GM18520 (cell line): ENCODE measurements at regions not wholly inside any gene's neighbourhood (a gene's known extent, or its start where the extent isn't known, plus 50 kb on each side); places are given as distances from the start of the nearest gene placed in this dataset.
"Not testable (repeated sequence)": the region's sequence is repeated elsewhere in the genome, so short reads cannot be mapped to it uniquely, and the experiment has no call there.

Experiments used
- ATAC-seq: cut with Tn5 transposase; IDR thresholded peaks from one replicate; pipeline ENCODE4 v1.9.1; 2021; ENCODE audit not compliant: unreplicated experiment

GRCh38 chr6:6747371-6747770 is 158.9 kb downstream of the LY86 start:
- no peak for ATAC-seq

DNA sequence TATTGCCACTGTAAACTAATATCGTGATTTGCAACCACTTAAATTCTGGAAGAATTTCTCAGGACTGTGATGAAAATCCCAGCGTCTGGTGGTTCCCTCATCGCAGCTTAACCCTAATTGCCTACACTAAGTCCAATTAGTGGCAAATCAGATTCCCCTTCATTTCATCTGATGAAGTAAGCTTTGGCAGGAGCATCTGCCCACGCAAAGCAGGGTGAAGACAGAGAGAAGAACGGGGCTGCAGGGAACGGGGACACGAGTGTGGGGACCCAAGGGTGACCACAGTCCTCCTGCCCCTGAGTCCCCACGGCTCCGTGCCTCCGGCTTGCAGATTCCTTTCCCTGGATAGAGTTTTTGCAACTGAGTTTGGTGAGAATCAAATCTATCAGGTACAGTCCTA is 159.5 kb downstream of the LY86 start:
- no peak for ATAC-seq

GRCh38 chr6:6749702-6750491 is 161.4 kb downstream of the LY86 start:
- ATAC-seq, result no peak

GRCh38 chr6:6750594-6751265 is 162.2 kb downstream of the LY86 start:
- ATAC-seq, result no peak

- no peak for ATAC-seq
These were observed 162.7 kb downstream of the LY86 start for GRCh38 chr6:6751266-6751596.

- no peak for ATAC-seq
These were observed 163.1 kb downstream of the LY86 start for GRCh38 chr6:6751619-6752023.

- ATAC-seq, result no peak
These were observed 163.6 kb downstream of the LY86 start for GRCh38 chr6:6752129-6752528.

DNA sequence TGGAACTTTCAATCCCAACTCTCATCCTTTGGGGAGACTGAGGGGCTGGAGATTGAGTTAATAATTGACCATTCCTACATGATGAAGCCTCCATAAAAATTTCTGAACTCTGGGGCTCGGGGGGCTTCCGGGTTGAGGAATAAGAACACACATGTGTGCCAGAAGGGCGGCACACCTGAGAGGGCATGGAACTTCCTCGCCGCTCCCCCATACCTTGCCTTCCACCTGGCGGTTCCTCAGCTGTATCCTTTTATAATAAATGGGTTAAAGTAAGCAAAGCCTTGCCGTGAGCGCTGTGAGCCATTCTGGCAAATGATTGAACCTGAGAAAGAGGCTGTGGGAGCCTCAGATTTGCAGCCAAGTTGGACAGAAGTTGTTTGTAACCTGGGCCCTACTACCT is 164.8 kb downstream of the LY86 start:
- ATAC-seq, result no peak

- ATAC-seq, result no peak
These were observed 168.0 kb downstream of the LY86 start for GRCh38 chr6:6756526-6756925.

- ATAC-seq, result no peak
These were observed 170.0 kb downstream of the LY86 start for GRCh38 chr6:6758546-6758914.

DNA sequence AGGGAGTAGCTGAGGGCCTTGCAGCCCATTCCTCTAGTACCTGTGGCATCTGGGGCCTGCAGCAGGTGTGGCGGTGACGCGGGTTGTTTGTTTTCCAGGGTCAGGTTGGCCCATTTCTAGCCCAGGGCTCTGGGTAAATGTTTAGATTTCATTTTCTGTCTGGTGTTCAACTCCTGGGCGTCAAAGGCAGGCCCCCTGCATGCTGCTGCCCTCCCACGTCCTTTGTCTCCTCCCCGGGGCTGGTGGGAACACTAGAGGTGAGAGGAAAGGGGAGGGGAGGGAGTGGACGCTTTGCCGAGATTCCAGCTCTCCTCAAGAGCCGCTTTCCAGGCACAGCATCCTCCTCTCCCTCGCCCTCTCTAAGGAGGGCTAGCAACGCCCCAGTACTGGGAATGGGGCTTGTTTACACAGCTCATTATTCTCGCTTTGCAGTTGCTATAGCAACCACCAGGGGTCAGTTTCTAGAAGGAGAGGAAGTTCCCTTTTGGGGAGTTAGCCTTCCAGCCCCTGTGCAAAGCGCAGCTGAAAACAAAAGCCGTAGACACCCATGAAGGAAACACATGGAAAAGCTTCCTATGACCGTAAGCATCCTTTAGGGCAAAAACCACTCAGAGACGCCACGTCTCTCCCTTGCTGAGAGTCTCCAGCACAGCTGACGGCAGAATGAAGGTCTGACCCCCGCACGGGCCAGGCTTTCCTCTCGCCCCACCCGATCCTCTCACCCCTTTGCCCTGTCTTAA is 170.6 kb downstream of the LY86 start:
- ATAC-seq, result no peak

- ATAC-seq, result no peak
These were observed 171.5 kb downstream of the LY86 start for GRCh38 chr6:6760002-6760401.

GRCh38 chr6:6762566-6762965 is 174.0 kb downstream of the LY86 start:
- ATAC-seq, result not testable (repeated sequence)

- ATAC-seq, result no peak
These were observed 176.4 kb downstream of the LY86 start for GRCh38 chr6:6764764-6765434.

- no peak for ATAC-seq
These were observed 177.8 kb downstream of the LY86 start for GRCh38 chr6:6766230-6766905.

DNA sequence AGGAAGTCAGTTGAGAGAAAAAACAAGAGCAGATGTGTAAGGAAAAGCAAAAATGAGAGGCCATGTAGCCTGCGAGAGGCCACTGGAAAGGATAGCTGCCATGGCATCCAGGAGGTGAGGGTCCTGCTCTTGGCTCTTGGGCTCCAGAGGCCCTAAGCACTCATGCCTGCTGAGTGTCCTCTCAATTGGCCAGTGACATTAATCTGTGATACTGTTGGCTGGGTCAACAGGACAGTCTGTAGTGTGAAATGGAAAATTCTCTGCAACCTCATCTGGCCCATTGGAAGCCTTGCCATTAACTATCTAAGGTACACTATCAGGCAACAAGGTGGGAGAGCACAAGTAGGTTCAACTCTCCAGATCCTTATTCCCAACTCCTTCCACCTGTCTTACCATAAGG is 180.9 kb downstream of the LY86 start:
- no peak for ATAC-seq

GRCh38 chr6:6771224-6771945 is 182.9 kb downstream of the LY86 start:
- no peak for ATAC-seq

DNA sequence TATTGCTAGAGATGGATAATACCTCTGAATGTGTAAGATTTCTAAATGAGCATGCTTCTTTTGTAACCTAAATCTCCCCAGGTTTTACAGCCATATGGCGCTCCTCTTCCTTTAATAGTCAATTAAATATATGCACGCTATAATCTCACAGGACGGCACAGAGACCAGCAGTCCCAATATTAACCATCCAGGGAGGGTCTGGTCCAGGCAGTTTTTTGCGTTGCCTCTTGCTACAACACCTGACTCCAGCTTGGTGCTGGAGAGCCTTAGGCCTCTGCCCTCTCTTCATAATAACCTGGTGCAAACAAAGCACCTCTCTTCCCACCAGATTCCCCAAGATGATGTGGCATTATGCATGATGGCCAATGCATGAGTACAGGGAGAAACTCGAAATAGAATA is 183.4 kb downstream of the LY86 start:
- no peak for ATAC-seq

DNA sequence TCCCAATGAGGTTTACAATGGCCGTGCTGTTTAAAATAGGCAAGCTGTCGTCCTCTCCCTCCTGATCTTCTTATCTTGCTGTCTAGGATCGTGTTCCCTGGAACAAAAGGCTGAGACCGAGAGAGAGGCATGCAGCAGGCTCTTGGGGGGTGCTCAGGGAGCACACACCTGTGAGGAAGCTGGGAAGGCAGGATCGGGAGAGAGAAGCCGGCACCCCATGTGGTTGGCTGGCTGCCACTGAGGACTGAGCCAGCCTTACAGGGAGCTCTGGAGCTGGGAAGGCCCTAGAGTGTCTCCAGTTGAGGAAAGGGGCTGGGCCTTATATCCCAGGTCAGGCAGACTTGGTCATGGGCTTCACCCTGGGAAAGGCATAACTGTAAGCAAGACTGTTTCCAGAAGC is 184.2 kb downstream of the LY86 start:
- ATAC-seq, result no peak

DNA sequence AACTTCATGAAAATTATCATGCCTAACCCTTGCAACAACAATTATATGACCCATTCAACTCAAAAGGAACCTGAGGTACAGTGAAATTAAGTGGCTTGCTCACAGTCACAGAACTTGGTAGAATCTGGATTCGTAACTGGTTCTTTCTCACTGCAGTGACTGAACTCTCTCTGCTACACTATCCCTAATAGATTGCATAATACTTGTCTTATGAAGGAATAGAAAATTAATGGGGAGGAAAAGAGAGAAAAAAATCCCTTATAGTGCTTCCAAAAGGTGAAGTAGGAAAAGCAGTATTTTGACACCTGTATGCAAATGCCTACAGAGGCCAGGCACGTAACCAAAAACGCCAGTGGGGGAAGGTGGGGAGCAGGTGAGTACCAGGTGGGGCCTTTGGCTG is 186.6 kb downstream of the LY86 start:
- ATAC-seq, result no peak
